GM21390 (cell line): ENCODE measurements at regions not wholly inside any gene's neighbourhood (a gene's known extent, or its start where the extent isn't known, plus 50 kb on each side); places are given as distances from the start of the nearest gene placed in this dataset.
"Not testable (repeated sequence)": the region's sequence is repeated elsewhere in the genome, so short reads cannot be mapped to it uniquely, and the experiment has no call there.

Experiments
- ATAC-seq: cut with Tn5 transposase; IDR thresholded peaks from one replicate; pipeline ENCODE4 v1.9.1; 2021; ENCODE audit not compliant: unreplicated experiment

DNA sequence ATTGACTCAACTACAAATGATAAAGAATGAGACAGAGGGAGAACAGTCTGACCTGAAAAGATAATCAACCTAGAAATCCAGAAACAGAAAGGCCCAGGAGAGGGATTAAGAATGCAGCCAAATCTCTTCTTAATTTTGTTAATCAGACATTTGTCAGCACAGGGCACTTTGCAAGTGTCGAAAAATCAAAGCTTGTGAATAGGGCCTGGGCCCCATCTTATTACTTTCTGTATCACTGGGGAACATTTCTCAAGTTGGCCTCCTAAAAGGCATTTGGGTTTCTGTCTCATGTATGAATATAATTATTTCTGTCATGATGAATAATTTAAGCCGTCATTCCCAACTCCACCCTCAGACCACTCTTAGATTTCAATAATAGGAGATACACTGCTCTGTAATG is 308.4 kb upstream of the PRKCQ start:
- ATAC-seq, result no peak

DNA sequence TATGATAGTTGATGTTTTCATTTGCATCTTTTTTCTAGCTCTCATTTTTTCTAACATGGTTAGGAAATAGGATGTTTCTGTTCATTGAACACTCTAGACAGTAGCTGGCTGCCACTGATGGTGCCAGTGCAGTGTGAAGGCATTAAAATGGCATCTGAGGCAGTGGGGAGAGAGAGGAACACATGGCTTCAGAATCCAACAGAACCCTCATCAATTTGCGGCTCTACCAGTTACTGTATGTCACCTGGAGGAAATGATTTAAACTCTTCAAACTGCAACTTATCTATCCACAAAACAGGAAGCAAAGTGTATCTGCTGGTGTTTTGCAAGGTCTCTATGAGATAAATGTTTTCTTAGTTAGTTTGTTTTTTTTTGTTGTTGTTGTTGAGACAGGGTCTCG is 305.2 kb upstream of the PRKCQ start:
- ATAC-seq, result no peak

DNA sequence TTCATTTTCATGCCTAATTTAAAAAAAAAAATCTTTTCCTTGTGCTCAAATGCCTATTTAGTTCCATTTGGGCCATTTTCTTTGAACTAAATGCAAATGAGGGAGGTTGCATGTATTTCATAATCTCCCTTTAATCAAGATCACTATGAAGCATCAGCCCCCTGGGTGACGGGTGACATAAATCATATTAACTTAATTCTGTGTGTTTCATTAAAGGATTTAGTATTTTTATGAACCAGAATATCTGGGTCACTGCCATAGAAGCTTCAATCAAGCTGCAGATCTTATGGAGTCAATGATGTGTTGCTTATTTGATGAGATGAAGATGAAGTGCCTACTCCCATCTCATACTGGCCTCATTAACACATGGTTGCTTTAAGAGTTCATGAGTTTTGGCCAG is 301.9 kb upstream of the PRKCQ start:
- ATAC-seq, result no peak

DNA sequence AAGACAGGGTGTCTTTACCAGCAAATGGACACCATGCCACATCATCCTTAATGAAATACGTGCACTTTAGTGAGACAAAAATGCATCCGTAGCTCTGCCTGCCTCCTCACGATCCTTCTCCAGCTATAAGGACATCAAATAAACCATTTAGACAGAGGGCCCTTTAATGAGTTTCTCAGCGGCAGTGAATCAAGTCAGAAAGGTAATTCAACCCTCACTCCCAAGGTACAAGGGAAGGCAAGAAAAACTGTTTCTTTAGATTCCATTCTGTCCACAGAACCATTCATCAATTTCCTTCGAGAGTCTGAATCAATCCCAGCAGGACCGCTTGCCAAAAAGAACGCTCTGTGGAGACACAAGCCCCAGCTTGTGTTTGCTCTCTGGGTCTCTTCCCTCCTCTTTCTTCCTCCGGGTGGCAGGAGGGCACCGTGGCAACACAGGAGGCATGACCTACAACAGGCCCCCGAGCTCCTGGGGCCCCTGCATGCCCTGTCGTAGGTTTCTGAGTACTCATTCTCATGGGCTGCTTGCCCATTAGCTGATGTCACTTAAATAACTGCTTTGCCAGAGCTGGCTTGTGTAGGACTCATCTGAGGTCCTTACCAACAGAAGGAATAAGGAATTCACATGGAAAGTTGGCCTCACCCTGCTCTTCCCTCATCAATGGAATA is 297.8 kb upstream of the PRKCQ start:
- no peak for ATAC-seq

DNA sequence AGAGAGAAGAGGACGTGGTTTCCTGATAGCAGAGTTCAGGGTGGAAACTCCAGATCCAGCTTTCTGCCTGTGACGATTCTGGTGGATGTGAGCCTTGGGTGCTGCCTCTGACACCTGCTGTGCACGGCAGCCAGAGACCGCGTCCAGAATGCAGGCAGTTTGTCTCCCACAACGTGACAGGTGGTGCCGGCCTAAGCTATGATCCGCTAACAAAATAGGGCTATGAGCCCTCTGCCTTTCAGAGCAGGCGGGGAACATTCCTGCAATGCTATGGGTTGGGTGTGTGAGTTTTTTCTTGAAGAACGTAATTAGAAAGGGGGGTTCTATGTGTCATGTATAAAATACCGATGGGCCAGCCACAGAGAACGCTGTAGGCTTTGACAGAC is 297.3 kb upstream of the PRKCQ start:
- ATAC-seq, result no peak

DNA sequence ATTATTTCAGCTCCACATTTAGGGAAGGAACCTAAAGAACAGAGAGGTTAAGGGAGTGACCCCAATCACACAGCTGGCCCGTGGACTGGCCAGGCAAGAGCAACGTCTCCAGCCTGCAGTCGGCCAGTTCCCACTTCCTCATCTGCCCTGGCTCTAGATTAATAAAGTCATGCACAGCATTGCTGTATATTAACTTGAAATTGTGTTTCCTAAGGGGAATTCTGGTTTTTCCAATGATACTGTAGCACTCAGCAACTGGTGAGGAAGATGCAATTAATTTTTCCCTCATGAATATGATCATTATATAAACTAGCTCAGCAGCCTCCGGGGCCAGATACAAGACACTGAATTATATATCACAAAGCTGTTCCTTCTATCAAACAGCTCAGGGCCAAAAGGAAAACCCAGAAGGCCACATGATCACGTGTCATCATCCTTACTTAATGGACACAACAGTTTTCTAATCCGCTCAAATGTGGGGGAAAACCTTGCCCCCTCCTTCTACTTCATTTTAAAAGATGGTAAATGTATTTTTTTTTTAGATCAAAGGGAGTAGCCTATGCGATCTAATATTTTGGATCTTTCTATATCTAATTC is 295.3 kb upstream of the PRKCQ start:
- no peak for ATAC-seq

DNA sequence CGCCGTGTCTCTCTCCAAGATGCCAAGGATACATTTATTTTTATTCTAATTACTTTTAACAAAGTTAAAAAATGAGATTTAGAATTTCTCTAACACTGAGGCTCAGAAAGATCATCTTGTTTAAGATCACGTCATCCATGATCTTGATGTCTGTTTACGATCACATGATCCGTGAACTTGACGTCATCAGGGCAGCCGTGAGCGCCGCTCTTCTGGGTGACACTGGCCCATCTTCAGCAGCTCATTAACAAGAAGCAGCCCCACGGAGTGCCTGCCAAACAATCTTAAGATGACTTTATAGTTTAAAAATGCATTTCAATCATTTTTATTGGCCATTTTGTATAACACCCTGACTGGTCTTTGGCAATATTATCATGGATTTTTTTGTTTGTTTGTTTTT is 291.1 kb upstream of the PRKCQ start:
- ATAC-seq, result no peak

DNA sequence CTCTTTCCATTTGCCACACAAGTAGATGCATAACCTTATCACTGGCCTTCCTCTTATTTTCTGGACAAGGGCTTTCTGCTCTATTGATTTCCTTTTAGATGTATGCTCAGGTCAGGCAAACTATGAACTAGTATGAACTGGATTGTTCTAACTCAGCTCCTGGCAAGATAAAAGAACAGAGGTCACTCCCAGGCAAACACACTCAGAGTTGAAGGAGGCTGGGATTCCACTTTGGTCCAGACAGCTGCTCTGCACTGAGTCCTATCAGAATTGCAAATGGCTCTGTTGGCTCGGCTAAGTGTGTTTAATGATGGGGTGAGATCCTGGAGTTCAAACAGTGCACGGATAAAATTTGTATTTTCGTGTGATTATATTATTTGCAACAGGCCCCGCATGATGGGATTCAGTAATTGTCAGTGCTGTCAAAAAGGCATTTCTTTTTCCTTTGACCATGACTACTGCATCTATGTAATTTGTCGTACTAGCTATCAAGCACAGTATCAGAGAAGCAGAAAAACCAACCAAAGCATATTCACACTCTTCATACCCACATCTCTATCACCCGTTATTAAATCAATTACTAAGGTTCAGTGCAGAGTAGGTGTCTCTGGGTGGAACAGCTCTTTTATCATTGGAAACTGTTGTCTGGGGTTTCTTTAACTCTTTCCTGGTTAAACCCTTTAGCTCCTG is 288.1 kb upstream of the PRKCQ start:
- ATAC-seq, result no peak

DNA sequence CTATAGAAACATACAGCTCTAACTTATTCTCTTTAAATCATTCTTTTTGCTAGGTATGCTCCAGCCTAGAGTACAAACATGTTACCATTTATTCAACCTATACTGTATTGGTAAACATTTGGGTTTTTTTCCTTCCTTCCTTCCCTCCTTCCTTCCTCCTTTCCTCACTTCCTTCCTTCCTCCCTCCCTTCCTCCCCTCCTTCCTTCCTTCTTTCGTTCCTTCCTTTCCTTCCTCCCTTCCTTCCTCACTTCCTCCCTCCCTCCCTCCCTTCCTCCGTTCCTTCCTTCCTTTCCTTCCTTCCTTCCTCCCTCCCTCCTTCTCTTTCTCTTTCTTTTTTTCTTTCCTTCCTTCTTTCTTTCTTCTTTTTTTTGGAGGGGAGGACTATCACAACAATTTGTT is 286.7 kb upstream of the PRKCQ start:
- no peak for ATAC-seq

DNA sequence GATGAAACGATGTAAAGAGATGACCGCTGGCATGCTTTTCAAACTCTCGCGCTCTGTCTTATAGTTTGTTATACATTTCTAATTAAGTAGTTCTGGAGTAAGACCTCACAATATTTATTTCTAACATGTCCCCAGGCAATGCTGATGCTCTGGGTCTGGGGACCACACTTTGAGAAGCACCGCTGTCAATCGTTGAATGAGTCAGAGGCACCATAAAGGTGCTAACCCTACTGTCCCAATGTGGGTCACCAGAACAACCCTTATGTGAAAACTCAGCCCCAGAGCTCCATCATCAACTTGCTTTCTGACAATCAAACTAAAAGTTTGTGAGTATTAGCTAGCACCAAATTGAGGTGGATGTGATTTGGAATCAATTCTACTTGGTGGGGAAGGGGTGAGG is 284.1 kb upstream of the PRKCQ start:
- ATAC-seq, result no peak

DNA sequence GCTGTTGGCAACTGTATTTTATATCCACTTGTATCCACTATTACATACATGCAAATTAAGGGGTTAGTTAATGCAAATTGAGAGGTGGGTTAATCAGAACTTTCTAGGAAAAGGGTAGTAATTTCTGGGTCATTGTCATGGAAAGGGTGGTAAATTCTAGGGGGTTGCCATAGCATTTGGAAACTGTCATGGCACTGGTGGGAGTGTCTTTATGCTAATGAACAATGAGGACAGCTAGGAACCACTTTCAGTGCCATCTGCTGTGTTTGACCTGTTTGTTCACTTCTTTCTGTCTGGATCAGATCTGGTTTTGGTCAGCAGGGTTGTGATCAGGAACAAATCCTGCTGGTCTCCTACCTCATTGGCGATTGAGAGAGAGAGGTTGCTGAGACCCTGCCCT is 283.3 kb upstream of the PRKCQ start:
- no peak for ATAC-seq

DNA sequence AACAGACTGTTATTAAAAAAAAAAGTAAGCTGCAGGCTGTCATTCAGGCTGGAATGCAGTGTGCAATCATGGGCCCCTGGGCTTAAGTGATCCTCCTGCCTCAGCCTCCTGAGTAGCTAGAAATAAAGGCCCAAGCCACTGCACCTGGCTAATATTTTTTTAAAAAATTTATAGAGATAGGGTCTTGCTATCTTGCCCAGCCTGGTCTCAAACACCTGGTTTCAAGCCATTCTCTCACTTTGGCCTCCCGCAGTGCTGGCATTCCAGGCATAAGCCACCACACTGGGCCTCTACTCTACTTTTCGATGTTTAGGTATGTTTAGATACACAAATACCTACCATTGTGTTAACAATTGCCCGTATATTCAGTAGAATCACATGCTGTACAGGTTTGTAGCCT is 270.4 kb upstream of the PRKCQ start:
- ATAC-seq, result no peak

DNA sequence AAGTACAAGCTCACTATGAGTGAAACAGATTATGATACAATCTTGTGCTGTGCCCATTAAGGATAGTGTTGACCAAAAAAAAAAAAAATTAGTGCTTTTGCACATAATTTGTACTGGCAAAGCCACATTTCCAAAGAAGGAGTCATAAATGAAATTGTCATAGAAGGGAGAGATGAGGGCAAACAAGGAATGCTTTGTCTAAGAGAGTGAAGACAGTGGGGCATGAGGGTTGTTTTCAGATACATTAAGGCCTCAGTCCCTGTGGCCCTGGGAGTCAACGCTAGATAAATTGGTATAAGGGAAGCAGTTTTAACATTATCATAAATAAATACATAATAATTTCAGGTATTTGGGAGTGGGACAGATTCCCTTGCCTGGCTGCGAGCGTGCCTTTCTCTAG is 267.5 kb upstream of the PRKCQ start:
- ATAC-seq, result no peak

DNA sequence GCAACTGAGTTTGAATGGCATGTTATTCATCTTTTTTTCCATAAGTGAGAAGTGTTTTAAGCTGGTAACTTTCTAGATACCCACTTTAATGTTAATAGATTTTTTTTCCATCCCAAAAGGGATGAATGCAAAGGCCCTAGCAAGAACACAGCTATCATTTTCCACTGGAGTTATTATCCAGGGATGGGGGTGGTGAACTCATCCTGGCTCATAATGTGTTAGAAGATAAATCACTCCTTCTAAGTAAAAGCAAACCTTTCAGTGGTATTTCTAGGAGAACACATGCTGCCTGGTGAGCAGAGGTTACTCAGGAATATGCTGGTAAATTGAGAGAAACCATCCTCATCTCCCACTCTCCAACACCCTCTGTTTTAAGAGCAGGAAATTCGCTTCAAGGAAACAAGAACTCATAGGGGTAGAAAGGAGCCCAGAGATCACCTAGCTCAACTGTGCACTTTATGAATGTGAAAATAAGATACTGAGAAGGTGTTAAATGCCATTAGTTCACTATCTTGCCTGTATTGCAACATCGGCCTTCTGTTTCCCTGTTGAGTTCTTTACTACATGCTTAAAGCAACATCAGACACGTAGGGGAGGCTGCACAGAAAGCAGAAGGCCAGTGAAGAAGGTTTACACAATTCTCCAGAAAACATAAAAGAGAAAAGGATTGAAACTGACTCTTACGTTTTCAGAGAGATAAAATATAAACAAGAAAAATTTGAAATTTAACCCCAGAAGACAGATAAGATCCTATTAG is 264.0 kb upstream of the PRKCQ start:
- ATAC-seq, result no peak

DNA sequence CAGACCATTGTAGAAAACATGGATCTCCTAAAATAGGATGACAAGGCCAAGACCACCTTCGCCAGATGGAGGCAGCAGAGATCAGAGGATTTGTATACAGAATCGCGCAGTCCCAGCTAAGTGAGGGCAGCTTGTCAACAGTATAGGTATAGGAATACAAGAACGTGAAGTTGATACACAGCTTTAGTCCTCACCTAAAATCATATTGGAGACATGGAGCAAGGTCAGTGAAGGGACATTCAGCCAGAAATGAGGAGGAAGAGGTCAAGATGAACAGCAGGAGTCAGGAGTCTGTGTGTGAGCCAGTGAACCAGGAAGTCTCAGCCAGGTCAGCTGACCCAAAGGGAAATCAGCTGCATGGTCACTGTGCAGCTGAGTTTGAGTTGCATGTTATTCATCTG is 263.4 kb upstream of the PRKCQ start:
- no peak for ATAC-seq

DNA sequence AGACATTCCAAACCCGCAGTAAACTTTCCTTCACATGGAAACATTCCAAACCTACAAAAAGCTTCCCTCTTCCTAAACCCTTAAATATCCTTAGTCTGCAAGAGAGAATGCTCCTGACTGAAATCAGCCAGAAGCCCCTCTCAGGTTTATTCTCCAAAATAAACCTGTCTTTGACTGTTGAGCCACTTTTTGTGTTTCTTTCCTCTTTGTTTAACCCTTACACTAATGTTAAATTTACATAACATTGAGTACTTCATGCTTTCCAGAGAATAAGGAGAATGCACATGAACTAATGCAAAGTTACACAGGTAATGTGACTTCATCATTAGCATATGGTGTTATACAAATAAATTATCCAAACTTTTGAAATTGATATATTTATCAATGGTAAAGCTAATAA is 262.6 kb upstream of the PRKCQ start:
- no peak for ATAC-seq

DNA sequence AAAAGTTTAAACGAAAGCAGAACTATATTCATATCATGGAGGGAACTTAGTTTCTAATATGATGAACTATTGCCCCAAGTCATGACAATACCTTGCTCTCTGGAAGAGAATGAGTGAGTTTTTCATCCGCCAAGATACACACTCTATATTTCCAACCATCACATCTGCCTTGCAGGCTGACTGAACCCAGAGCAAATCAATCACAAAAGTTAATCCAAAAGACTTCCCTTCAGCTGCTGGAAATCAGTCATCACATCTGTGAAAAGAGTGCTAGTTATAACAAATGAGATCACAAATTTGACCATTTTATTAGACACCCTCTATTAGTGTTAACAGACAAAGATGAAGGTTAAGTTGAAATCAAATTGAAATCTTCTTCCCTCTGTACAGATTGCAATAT is 261.7 kb upstream of the PRKCQ start:
- ATAC-seq, result no peak

DNA sequence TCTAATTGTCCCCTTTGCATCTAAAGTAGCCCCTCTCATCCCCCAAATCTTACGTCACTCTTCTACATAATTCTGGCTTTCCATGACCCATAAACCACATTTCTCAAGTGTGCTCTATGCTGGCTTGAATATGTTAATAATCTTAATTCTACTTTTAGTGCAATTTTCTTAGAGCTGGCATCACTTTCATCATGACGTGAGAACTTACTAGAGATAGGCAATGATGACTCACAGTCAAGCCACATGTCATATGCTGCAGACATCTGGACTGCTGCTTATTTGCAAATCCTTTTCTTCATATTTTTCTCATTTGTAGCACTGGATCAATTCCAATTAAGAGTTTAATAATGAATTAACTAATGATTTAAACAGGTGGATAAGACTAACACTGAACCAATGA is 260.7 kb upstream of the PRKCQ start:
- no peak for ATAC-seq

DNA sequence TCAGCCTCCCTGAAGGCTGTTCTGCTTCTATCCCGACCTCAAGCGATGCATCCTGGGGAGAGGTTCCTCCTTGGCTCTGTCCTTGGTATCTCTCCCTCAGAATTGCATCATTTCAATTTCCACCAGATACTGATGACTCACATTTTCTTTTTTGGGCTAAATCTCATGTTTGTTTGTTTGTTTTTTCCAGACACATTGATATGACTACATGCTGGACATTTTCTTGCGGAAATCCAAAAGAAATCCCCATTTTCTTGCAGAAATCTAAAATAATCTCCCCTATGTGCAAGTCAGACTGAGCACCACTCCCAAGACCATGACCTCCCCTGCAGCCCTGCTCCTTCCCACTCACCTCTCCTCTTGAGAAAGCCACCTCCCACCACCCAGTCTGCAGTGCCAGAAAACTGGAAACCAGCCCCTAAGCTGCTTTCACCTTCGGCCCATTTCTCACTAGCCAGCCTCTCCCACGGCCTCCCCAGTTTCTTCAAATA is 260.2 kb upstream of the PRKCQ start:
- no peak for ATAC-seq

DNA sequence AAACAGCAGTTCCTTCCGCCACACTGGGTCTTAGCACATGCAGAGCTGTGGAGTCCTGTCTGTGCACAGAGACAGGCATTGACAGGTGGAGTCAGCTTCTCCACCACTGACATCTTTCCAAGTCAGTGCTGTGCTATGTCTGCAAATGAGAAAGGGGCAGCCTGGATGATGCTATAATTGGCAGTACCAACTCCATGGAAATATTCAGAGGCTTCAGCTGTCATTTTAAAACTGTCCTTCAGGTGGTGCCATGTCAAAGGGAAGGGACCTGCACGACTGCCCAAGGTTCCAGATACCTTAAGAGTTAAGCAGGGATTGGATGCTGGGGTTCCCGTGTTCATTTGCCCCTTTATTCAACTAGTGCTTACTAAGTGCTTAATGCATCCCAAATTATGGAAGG is 258.0 kb upstream of the PRKCQ start:
- no peak for ATAC-seq

DNA sequence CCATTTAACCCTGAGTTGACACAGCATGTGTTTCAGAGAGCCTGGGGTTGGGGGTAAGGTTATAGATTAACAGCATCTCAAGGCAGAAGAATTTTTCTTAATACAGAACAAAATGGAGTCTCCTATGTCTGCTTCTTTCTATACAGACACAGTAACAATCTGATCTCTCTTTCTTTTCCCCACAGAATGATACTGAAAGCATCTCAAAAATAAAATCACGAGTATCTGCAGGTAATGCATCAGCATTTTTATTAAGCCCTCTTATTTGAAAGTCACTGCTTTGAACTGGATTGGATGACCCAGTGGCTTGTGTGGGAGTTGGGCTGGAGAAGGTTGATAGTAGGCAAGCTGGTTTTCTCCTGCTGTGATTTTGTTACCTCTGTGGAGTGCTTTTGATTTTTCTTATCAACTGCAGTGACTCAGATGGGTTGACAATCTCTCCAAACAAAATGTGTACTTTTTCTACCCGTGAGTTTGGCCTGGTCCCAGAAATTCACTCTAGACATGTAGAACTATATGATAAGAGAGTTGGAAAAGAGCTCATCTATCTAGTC is 253.5 kb upstream of the PRKCQ start:
- ATAC-seq, result no peak

DNA sequence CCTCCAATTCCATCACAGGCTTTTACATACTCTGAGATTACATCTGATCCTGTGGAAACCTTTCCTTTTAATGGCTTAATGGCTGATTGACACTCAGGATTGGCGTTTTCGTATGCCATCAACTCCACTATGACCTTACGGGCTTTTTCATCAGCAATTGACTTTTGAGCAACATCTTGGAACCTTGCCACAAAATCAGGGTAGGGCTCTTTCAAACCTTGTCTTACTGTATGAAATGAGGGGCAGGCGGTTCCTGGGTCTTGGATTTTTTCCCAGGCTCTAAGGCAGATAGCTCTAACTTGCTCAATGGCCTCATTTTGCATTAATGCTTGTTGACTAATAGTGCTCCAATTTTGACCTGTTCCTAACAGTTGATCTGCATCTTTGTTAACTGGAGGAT is 250.9 kb upstream of the PRKCQ start:
- ATAC-seq, result not testable (repeated sequence)
